ENCODE measurements at regions not wholly inside any gene's neighbourhood (a gene's known extent, or its start where the extent isn't known, plus 50 kb on each side); places are given as distances from the start of the nearest gene placed in this dataset.

GRCh38 chr7:68689087-68689433 is 909.2 kb upstream of the AUTS2 start:
- Histone ChIP-seq H3K27me3 (ENCODE audit: low read depth, low read length) (no peaks in the 10 kb centered on the region), H3K36me3 (replicated peaks; ENCODE audit: low read depth, low read length) (no peaks in the 10 kb centered on the region), H3K4me2 (ENCODE audit: low read length) (no peak overlapping the region), H3K79me2 (ENCODE audit: low read length) (no peaks in the 10 kb centered on the region), H3K9ac (ENCODE audit: low read length) (no peak overlapping the region), H3K9me3 (ENCODE audit: insufficient read depth, low read length) (no peaks in the 10 kb centered on the region), H3K4me1 (ENCODE audit: low read length) (no peaks in the 10 kb centered on the region), H3K27ac (ENCODE audit: low read length) (no peak overlapping the region), H3K4me3 (ENCODE audit: low read length) (no peak overlapping the region), H4K20me1 (ENCODE audit: insufficient read depth, low read length) (no peaks in the 10 kb centered on the region), H2AFZ (ENCODE audit: low read depth, low read length) (no peak overlapping the region)
- TF ChIP-seq CTCF (IDR thresholded peaks at IDR 0.05; ENCODE audit: low read depth, low read length) (no peak), EZH2phosphoT487 (IDR thresholded peaks at IDR 0.05; ENCODE audit: low read depth) (no peak)

DNA sequence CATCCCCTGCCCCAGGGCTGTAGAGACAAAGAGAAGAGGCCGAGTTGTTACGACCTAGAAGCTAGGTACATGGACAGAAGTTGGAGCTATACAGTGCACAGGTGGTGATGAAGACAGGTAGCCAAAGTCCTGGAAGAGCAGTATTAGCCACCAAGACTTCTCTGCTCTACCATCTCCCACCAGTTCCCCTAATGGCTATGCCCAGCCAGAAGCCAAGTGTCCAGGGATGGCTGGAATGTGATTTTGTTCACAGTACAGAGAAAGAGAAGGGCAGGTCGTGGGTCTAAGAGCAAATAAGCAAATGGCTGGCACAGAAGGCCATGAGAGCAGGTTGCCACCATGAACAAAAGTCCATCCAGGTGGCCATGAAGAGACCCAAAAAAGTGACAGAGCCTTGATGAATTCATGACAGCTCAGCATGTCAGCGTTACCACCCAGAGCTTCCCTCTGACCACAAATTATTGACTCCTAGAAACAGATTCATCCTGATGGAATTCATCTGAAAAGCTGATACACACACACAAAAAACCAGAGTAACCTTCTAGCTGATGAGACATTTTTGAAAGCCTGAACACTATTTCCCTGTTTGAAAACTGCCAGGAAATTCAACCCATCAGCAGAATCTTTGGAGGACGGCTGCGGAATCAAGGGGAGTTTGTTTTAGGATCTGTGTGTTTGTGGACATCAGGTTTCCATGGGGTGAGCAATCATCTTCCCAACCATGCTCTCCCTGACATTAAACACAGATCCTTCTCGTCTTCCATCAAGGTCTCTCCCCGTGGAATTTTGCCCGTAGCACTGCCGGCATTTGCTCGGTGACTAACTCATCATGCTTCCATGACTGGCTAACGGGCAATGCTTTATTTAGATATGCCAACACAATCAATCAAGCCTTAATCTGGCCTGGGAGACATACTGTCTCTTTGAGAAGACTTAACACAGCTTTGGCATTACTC is 906.7 kb upstream of the AUTS2 start:
- H3K27ac ChIP-seq (ENCODE audit: low read length): no peak overlapping the region
- no peaks in the 10 kb centered on the region for H3K4me1 ChIP-seq (ENCODE audit: low read length)
- H2AFZ ChIP-seq (ENCODE audit: low read depth, low read length): no peak overlapping the region
- H3K27me3 ChIP-seq (ENCODE audit: low read depth, low read length): no peaks in the 10 kb centered on the region
- no peak overlapping the region for H3K4me3 ChIP-seq (ENCODE audit: low read length)
- H3K4me2 ChIP-seq (ENCODE audit: low read length): no peak overlapping the region
- no peak overlapping the region for H3K9ac ChIP-seq (ENCODE audit: low read length)
- no peaks in the 10 kb centered on the region for H3K9me3 ChIP-seq (ENCODE audit: insufficient read depth, low read length)
- no peak for TF ChIP-seq EZH2phosphoT487 (IDR thresholded peaks at IDR 0.05; ENCODE audit: low read depth)
- no peak for TF ChIP-seq CTCF (IDR thresholded peaks at IDR 0.05; ENCODE audit: low read depth, low read length)
- H3K79me2 ChIP-seq (ENCODE audit: low read length): no peaks in the 10 kb centered on the region
- H3K36me3 ChIP-seq (replicated peaks; ENCODE audit: low read depth, low read length): no peaks in the 10 kb centered on the region
- H4K20me1 ChIP-seq (ENCODE audit: insufficient read depth, low read length): no peaks in the 10 kb centered on the region

- H3K9me3 ChIP-seq (ENCODE audit: insufficient read depth, low read length): no peaks in the 10 kb centered on the region
- no peak overlapping the region for H3K4me3 ChIP-seq (ENCODE audit: low read length)
- H2AFZ ChIP-seq (ENCODE audit: low read depth, low read length): no peak overlapping the region
- no peak overlapping the region for H3K4me2 ChIP-seq (ENCODE audit: low read length)
- TF ChIP-seq EZH2phosphoT487 (IDR thresholded peaks at IDR 0.05; ENCODE audit: low read depth) (no peak), CTCF (IDR thresholded peaks at IDR 0.05; ENCODE audit: low read depth, low read length) (no peak)
- no peaks in the 10 kb centered on the region for H3K79me2 ChIP-seq (ENCODE audit: low read length)
- no peaks in the 10 kb centered on the region for H4K20me1 ChIP-seq (ENCODE audit: insufficient read depth, low read length)
- no peaks in the 10 kb centered on the region for H3K4me1 ChIP-seq (ENCODE audit: low read length)
- no peaks in the 10 kb centered on the region for H3K36me3 ChIP-seq (replicated peaks; ENCODE audit: low read depth, low read length)
- H3K27ac ChIP-seq (ENCODE audit: low read length): no peak overlapping the region
- H3K9ac ChIP-seq (ENCODE audit: low read length): no peak overlapping the region
- no peaks in the 10 kb centered on the region for H3K27me3 ChIP-seq (ENCODE audit: low read depth, low read length)
Observed at GRCh38 chr7:68692511-68692910, 905.8 kb upstream of the AUTS2 start.

DNA sequence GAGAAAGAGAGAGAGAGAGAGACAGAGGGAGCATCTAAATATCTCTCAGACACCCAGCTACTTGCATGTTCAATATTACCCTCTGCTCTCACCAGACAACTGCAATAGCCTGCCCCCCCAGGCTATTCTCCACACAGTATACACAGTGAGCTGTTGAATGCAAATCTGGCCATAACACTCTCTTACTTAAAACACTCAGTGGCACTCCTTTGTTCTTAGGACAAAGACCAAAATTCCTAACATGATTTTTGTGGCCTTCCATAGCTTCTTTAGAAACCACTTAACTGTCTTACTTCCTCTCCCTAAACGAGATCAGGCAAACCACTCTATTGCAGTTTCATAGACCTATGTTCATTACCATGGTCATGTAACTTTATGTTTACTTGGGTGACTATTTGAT is 903.6 kb upstream of the AUTS2 start:
- no peaks in the 10 kb centered on the region for H4K20me1 ChIP-seq (ENCODE audit: insufficient read depth, low read length)
- no peak overlapping the region for H2AFZ ChIP-seq (ENCODE audit: low read depth, low read length)
- no peak for TF ChIP-seq CTCF (IDR thresholded peaks at IDR 0.05; ENCODE audit: low read depth, low read length)
- TF ChIP-seq EZH2phosphoT487 (IDR thresholded peaks at IDR 0.05; ENCODE audit: low read depth): no peak
- H3K9me3 ChIP-seq (ENCODE audit: insufficient read depth, low read length): no peaks in the 10 kb centered on the region
- H3K9ac ChIP-seq (ENCODE audit: low read length): no peak overlapping the region
- no peak overlapping the region for H3K4me3 ChIP-seq (ENCODE audit: low read length)
- no peaks in the 10 kb centered on the region for H3K27me3 ChIP-seq (ENCODE audit: low read depth, low read length)
- no peaks in the 10 kb centered on the region for H3K4me1 ChIP-seq (ENCODE audit: low read length)
- H3K4me2 ChIP-seq (ENCODE audit: low read length): no peak overlapping the region
- H3K27ac ChIP-seq (ENCODE audit: low read length): no peak overlapping the region
- no peaks in the 10 kb centered on the region for H3K36me3 ChIP-seq (replicated peaks; ENCODE audit: low read depth, low read length)
- H3K79me2 ChIP-seq (ENCODE audit: low read length): no peaks in the 10 kb centered on the region

Measured in OCI-LY3 (cell line).